ENCODE measurements at regions not wholly inside any gene's neighbourhood (a gene's known extent, or its start where the extent isn't known, plus 50 kb on each side); places are given as distances from the start of the nearest gene placed in this dataset.

GRCh38 chr1:218778257-218779126 lies 395.2 kb upstream of the LYPLAL1 start:
- no peak for DNase-seq

GRCh38 chr1:218779341-218780100 lies 394.2 kb upstream of the LYPLAL1 start:
- DNase-seq = peak; percentile 32

- DNase-seq = no peak
Measured at GRCh38 chr1:218783131-218783530, 390.5 kb upstream of the LYPLAL1 start.

- DNase-seq = no peak
Measured at GRCh38 chr1:218783916-218784315, 389.8 kb upstream of the LYPLAL1 start.

GRCh38 chr1:218785928-218786327 lies 387.8 kb upstream of the LYPLAL1 start:
- DNase-seq = peak; percentile 26

GRCh38 chr1:218787826-218788225 lies 385.9 kb upstream of the LYPLAL1 start:
- no peak for DNase-seq

- no peak for DNase-seq
Measured at GRCh38 chr1:218796773-218797172, 376.9 kb upstream of the LYPLAL1 start.

- DNase-seq = no peak
Measured at GRCh38 chr1:218802799-218803198, 370.9 kb upstream of the LYPLAL1 start.

- no peak for DNase-seq
Measured at GRCh38 chr1:218803351-218803997, 370.2 kb upstream of the LYPLAL1 start.

- DNase-seq = peak; percentile 46
Measured at GRCh38 chr1:218804014-218804785, 369.5 kb upstream of the LYPLAL1 start.

GRCh38 chr1:218809061-218809460 lies 364.6 kb upstream of the LYPLAL1 start:
- DNase-seq = no peak

GRCh38 chr1:218809625-218810024 lies 364.1 kb upstream of the LYPLAL1 start:
- DNase-seq = peak; percentile 57

- no peak for DNase-seq
Measured at GRCh38 chr1:218810306-218810705, 363.4 kb upstream of the LYPLAL1 start.

- no peak for DNase-seq
Measured at GRCh38 chr1:218811497-218811896, 362.2 kb upstream of the LYPLAL1 start.

GRCh38 chr1:218812360-218812759 lies 361.3 kb upstream of the LYPLAL1 start:
- DNase-seq = no peak

GRCh38 chr1:218813237-218813636 lies 360.4 kb upstream of the LYPLAL1 start:
- DNase-seq = peak; percentile 49

- no peak for DNase-seq
Measured at GRCh38 chr1:218815076-218815475, 358.6 kb upstream of the LYPLAL1 start.

GRCh38 chr1:218817071-218817470 lies 356.6 kb upstream of the LYPLAL1 start:
- DNase-seq = no peak

GRCh38 chr1:218817691-218818465 lies 355.8 kb upstream of the LYPLAL1 start:
- DNase-seq = no peak

GRCh38 chr1:218823291-218823900 lies 350.3 kb upstream of the LYPLAL1 start:
- peak; percentile 95 for DNase-seq

- DNase-seq = no peak
Measured at GRCh38 chr1:218827486-218827885, 346.2 kb upstream of the LYPLAL1 start.

All from fibroblast of upper back skin (primary cell).